BLaER1 treated with 17β-estradiol and CSF1 and Interleukin-3, amounts not matched to agents 10 nM and 100 nM (cell line): ENCODE measurements at regions not wholly inside any gene's neighbourhood (a gene's known extent, or its start where the extent isn't known, plus 50 kb on each side); places are given as distances from the start of the nearest gene placed in this dataset.

ENCODE experiments used
- H3K27ac ChIP-seq, 11 experiments: shearing (Covaris generic); formaldehyde crosslinking; 2 replicates each; pipeline ENCODE4 v1.8.1; 2022
- H3K27me3 ChIP-seq, 11 experiments: shearing (Covaris generic); formaldehyde crosslinking; 2 replicates each; pipeline ENCODE4 v1.8.1; 2022
- H3K36me3 ChIP-seq, 11 experiments: shearing (Covaris generic); formaldehyde crosslinking; 2 replicates each; pipeline ENCODE4 v1.8.1; 2022
- H3K4me1 ChIP-seq, 10 experiments: shearing (Covaris generic); formaldehyde crosslinking; 2 replicates each; pipeline ENCODE4 v1.8.1; 2022
- H3K4me2 ChIP-seq, 11 experiments: shearing (Covaris generic); formaldehyde crosslinking; 2 replicates each; pipeline ENCODE4 v1.8.1; 2022
- H3K4me3 ChIP-seq, 10 experiments: shearing (Covaris generic); formaldehyde crosslinking; 2 replicates each; pipeline ENCODE4 v1.8.1; 2022
- H3K9ac ChIP-seq, 11 experiments: shearing (Covaris generic); formaldehyde crosslinking; 2 replicates each; pipeline ENCODE4 v1.8.1; 2022
- H3K9me3 ChIP-seq, 11 experiments: shearing (Covaris generic); formaldehyde crosslinking; replicated peaks in 1 of 11; 2 replicates each; pipeline ENCODE4 v1.8.1; 2022
- H4K20me1 ChIP-seq, 11 experiments: shearing (Covaris generic); formaldehyde crosslinking; 2 replicates each; pipeline ENCODE4 v1.8.1; 2022
- Cebpa-rat ChIP-seq, 11 experiments: shearing (Covaris generic); IDR thresholded peaks; 2 replicates each; pipeline ENCODE4 v1.8.1; 2022

DNA sequence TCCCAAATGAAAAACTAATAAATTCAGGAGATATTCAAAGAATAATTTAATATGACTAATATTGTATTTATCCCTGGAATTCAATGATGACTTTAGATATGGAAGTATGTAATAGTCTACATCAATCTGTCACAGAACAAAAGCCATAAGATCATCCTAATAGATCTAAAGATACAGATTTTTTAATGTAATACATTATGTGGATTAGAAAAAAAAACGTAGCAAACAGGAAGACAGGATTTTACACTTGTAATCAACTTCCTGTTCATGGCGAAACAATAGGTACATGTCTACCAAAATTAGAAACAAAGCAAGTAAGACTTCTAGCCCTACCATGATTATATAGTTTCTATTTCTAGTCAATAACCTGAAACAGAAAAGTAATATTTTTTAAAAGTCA lies 192.2 kb downstream of the TTC32 start:
- TF ChIP-seq Cebpa-rat (IDR thresholded peaks at IDR 0.05): no peak
- Histone ChIP-seq H3K36me3 (no peaks in the 10 kb centered on the region), H3K27ac (no peak overlapping the region), H3K4me3 (no peak overlapping the region), H3K9ac (no peak overlapping the region), H3K27me3 (no peaks in the 10 kb centered on the region), H3K9me3 (peaks cover 3 to 16% (median 7%) of the 10 kb centered on the region in 11 experiments; a peak in 9 of 22 replicates), H3K4me1 (peaks cover 0 to 6% (median 0%) of the 10 kb centered on the region in 10 experiments; a peak in 1 of 20 replicates), H4K20me1 (no peaks in the 10 kb centered on the region), H3K4me2 (no peak overlapping the region)

DNA sequence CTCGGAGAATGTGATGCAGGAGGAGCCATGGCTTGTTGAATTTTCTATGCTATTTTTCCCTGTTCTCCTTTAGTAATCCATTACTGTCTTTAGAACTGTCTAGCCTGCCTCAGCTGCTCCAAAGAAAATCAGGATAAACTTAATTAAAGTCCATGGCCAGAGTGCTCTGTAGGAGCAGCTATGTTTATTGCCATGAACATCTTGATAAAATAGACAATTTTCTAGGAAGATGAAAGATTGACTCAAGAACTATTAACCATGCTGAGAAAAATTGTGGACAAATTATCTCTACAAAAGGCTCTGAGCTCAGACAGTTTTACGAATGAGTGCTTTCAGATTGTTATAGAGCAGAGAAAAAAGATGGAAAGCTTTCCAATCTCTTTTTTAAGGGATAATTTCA lies 193.0 kb downstream of the TTC32 start:
- Histone ChIP-seq H4K20me1 (no peaks in the 10 kb centered on the region), H3K36me3 (no peaks in the 10 kb centered on the region)

GRCh38 chr2:19706332-19706731 lies 195.5 kb downstream of the TTC32 start:
- H3K9me3 ChIP-seq: peaks cover 0 to 7% (median 5%) of the 10 kb centered on the region in 11 experiments; a peak in 7 of 22 replicates
- TF ChIP-seq Cebpa-rat (IDR thresholded peaks at IDR 0.05): no peak

More for the DNA sequence above, 193.0 kb downstream of the TTC32 start:
- no peak overlapping the region for H3K4me2 ChIP-seq
- no peak overlapping the region for H3K4me3 ChIP-seq
- no peaks in the 10 kb centered on the region for H3K27me3 ChIP-seq
- peaks cover 3 to 16% (median 7%) of the 10 kb centered on the region in 11 experiments; a peak in 9 of 22 replicates for H3K9me3 ChIP-seq
- TF ChIP-seq Cebpa-rat (IDR thresholded peaks at IDR 0.05): no peak
- peaks cover 0 to 6% (median 0%) of the 10 kb centered on the region in 10 experiments; a peak in 1 of 20 replicates for H3K4me1 ChIP-seq
- no peak overlapping the region for H3K9ac ChIP-seq
- H3K27ac ChIP-seq: no peak overlapping the region

GRCh38 chr2:19702267-19702666 lies 199.5 kb downstream of the TTC32 start:
- Histone ChIP-seq H4K20me1 (no peaks in the 10 kb centered on the region), H3K9me3 (peaks cover 6 to 16% (median 9%) of the 10 kb centered on the region in 11 experiments), H3K4me2 (no peak overlapping the region), H3K4me1 (no peaks in the 10 kb centered on the region), H3K27ac (no peak overlapping the region), H3K4me3 (no peak overlapping the region), H3K9ac (no peak overlapping the region), H3K36me3 (no peaks in the 10 kb centered on the region), H3K27me3 (no peaks in the 10 kb centered on the region)
- no peak for TF ChIP-seq Cebpa-rat (IDR thresholded peaks at IDR 0.05)

More at GRCh38 chr2:19706332-19706731, 195.5 kb downstream of the TTC32 start:
- H3K36me3 ChIP-seq: no peaks in the 10 kb centered on the region
- H3K9ac ChIP-seq: no peak overlapping the region
- H3K4me3 ChIP-seq: no peak overlapping the region
- no peaks in the 10 kb centered on the region for H4K20me1 ChIP-seq
- H3K27me3 ChIP-seq: no peaks in the 10 kb centered on the region
- H3K4me1 ChIP-seq: peaks cover 0 to 2% (median 0%) of the 10 kb centered on the region in 10 experiments; a peak in 1 of 20 replicates
- no peak overlapping the region for H3K27ac ChIP-seq
- no peak overlapping the region for H3K4me2 ChIP-seq

DNA sequence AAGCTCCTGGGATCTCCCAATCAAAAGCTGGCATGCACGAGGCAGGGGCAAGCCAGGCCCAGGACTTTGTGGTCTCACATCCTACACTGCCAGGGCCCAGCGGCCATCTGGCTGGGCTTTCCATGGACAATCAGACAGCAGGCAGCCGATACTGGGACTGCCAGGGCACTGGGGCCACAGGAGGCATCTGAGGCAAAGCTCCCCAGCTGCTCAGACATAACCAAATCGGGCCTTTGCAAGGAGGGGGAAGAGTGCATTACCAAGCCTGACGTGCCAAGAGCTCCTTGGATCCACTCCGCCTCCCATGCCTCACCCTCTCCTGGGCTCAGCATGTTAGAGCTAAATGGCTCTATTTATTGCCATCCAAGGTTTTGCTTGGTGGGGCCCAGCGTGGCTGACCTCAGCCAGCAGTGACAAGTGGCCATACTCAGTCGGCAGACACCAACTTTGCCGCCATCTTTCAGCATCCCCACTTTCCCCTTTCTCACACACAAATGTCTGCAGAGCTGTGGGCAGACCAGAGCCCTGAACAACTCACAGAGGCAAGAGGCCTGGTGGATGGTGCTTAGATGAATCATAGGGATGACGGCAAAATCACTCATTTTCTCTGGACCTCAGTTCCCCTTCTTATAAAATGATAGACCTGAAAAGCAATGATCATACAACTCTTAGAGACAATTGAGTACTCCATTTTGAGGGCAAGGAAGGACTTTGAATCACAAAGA lies 200.8 kb downstream of the TTC32 start:
- Histone ChIP-seq H3K27me3 (no peaks in the 10 kb centered on the region), H3K9me3 (peaks cover 17 to 28% (median 22%) of the 10 kb centered on the region in 11 experiments), H4K20me1 (no peaks in the 10 kb centered on the region), H3K9ac (no peak overlapping the region), H3K27ac (no peak overlapping the region), H3K4me2 (no peak overlapping the region), H3K4me3 (no peak overlapping the region), H3K36me3 (no peaks in the 10 kb centered on the region), H3K4me1 (no peaks in the 10 kb centered on the region)
- no peak for TF ChIP-seq Cebpa-rat (IDR thresholded peaks at IDR 0.05)

DNA sequence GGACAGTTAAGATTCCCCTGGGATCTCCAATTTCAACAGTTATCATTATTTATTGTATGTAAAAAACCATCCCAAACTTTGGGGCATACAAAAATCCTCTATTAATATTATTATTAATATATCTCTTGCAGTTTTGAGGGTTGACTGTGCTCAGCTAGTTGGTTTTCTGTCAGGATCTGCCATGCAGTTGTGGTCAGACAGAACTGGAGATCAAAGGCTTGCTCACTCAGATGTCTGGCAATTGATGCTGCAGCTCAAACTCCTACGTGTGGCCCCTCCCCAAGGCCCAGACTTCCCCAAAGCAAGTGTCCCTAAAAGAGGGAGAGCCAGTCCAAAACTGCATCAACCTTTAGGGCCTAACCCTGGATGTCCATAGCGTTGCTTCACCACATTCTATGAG lies 204.7 kb downstream of the TTC32 start:
- Histone ChIP-seq H3K4me1 (peaks cover 0 to 17% (median 9%) of the 10 kb centered on the region in 10 experiments; a peak in 15 of 20 replicates), H4K20me1 (no peaks in the 10 kb centered on the region), H3K9ac (no peak overlapping the region), H3K4me2 (no peak overlapping the region), H3K36me3 (no peaks in the 10 kb centered on the region), H3K9me3 (peaks cover 17 to 33% (median 24%) of the 10 kb centered on the region in 11 experiments), H3K27ac (no peak overlapping the region), H3K27me3 (no peaks in the 10 kb centered on the region), H3K4me3 (no peak overlapping the region)
- no peak for TF ChIP-seq Cebpa-rat (IDR thresholded peaks at IDR 0.05)

DNA sequence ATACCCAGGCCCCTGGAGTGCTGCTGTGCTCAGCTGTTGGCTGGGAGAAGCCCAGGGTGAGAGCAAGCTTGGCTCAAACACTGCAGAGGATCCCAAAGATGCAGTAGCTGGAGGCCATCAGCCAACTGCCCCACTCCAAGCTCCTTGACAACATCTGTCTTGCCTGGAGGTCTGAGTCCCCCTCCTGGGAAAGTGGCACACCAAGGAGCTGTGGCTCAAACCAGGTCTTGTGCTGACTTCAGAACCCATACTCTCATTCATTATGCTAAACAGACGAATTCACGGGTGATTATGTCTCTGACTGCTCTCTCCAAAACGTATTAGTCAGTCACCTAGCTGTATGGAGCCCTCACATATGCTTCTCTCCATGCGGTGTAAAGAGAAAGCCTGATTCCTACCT lies 206.1 kb downstream of the TTC32 start:
- Histone ChIP-seq H3K4me1 (peaks cover 0 to 17% (median 9%) of the 10 kb centered on the region in 10 experiments; a peak in 15 of 20 replicates), H3K4me2 (no peak overlapping the region), H3K27ac (no peak overlapping the region), H3K9ac (no peak overlapping the region), H3K36me3 (no peaks in the 10 kb centered on the region), H3K27me3 (no peaks in the 10 kb centered on the region), H3K4me3 (no peak overlapping the region), H3K9me3 (peaks cover 17 to 33% (median 24%) of the 10 kb centered on the region in 11 experiments), H4K20me1 (no peaks in the 10 kb centered on the region)
- TF ChIP-seq Cebpa-rat (IDR thresholded peaks at IDR 0.05): no peak

GRCh38 chr2:19691892-19692291 lies 209.9 kb downstream of the TTC32 start:
- TF ChIP-seq Cebpa-rat (IDR thresholded peaks at IDR 0.05): no peak
- Histone ChIP-seq H4K20me1 (no peaks in the 10 kb centered on the region), H3K4me1 (peaks cover 0 to 17% (median 9%) of the 10 kb centered on the region in 10 experiments; a peak in 15 of 20 replicates), H3K9ac (no peak overlapping the region), H3K27me3 (no peaks in the 10 kb centered on the region), H3K27ac (no peak overlapping the region), H3K9me3 (peaks cover 7 to 15% (median 9%) of the 10 kb centered on the region in 11 experiments; a peak in 21 of 22 replicates), H3K4me3 (no peak overlapping the region), H3K4me2 (no peak overlapping the region), H3K36me3 (no peaks in the 10 kb centered on the region)

DNA sequence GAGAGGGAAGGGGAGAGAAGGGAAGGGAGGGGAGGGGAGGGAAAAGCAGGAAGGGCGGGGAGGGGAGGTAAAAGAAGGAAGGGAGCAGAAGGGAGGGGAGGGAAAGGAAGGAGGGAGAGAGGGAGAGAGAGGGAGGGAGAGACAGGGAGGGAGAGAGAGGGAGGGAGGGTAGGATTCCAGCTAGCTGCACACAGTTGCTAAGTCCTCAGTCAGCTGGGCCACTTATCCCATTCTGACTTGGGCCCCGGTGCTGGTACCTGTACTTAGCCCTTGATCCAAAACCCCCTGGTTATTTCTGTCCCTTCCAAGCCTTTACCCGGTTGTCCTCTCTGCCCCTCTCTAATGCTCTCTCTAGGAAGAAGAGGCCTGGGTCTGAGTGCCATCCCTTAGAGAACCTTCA lies 211.4 kb downstream of the TTC32 start:
- Histone ChIP-seq H3K4me3 (no peak overlapping the region), H3K9ac (no peak overlapping the region), H3K9me3 (peaks cover 0 to under 1% (median 0%) of the 10 kb centered on the region in 11 experiments; a peak in 1 of 22 replicates), H3K27me3 (no peaks in the 10 kb centered on the region), H3K27ac (no peak overlapping the region), H3K4me2 (no peak overlapping the region), H3K36me3 (no peaks in the 10 kb centered on the region), H4K20me1 (no peaks in the 10 kb centered on the region), H3K4me1 (peaks cover 0 to 17% (median 9%) of the 10 kb centered on the region in 10 experiments; a peak in 15 of 20 replicates)
- no peak for TF ChIP-seq Cebpa-rat (IDR thresholded peaks at IDR 0.05)
